ENCODE measurements at regions not wholly inside any gene's neighbourhood (a gene's known extent, or its start where the extent isn't known, plus 50 kb on each side); places are given as distances from the start of the nearest gene placed in this dataset.

GRCh38 chr13:100853434-100853833, 178.8 kb upstream of the TMTC4 start:
- 77% methylated on average over 5 of the region's 5 CpGs for WGBS (ENCODE audit: insufficient coverage, low coverage, low lambda C conversion rate, missing lambda C conversion rate)
- no peak for ATAC-seq
- Histone ChIP-seq H3K27ac (no peak overlapping the region), H3K27me3 (no peaks in the 10 kb centered on the region), H3K36me3 (no peaks in the 10 kb centered on the region), H3K4me1 (peaks cover 0 to 14% (median 4%) of the 10 kb centered on the region in 4 donors), H3K9me3 (no peaks in the 10 kb centered on the region), H3K4me3 (no peak overlapping the region)
- intact Hi-C loops (cut with DNase I), result no loop called here
- TF ChIP-seq, protein P1, sequence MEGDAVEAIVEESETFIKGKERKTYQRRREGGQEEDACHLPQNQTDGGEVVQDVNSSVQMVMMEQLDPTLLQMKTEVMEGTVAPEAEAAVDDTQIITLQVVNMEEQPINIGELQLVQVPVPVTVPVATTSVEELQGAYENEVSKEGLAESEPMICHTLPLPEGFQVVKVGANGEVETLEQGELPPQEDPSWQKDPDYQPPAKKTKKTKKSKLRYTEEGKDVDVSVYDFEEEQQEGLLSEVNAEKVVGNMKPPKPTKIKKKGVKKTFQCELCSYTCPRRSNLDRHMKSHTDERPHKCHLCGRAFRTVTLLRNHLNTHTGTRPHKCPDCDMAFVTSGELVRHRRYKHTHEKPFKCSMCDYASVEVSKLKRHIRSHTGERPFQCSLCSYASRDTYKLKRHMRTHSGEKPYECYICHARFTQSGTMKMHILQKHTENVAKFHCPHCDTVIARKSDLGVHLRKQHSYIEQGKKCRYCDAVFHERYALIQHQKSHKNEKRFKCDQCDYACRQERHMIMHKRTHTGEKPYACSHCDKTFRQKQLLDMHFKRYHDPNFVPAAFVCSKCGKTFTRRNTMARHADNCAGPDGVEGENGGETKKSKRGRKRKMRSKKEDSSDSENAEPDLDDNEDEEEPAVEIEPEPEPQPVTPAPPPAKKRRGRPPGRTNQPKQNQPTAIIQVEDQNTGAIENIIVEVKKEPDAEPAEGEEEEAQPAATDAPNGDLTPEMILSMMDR (IDR thresholded peaks at IDR 0.05), result no peak
- TF ChIP-seq POLR2A (IDR thresholded peaks at IDR 0.05), result no peak
- no peak for DNase-seq

DNA sequence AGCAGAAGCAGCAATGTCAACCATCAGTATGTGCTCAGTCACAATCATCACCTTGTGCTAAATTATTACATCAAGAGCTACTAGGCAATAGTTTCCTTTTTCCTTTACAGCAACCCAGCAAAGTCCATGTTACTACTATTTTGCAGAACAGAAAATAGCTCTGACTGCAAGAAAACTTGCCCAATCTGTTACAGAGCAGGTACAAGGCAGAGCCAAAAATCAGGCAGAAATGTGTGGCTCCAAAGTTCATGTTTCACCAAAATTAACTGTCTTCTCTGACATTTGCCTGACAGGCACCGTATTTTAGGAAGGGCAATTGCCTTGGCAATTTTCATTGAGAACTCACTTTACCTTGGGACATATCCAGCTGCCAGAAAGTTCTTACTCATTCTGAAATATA, 177.6 kb upstream of the TMTC4 start:
- Histone ChIP-seq H3K36me3 (no peaks in the 10 kb centered on the region), H3K4me3 (no peak overlapping the region), H3K4me1 (peaks cover 0 to 14% (median 4%) of the 10 kb centered on the region in 4 donors), H3K27me3 (no peaks in the 10 kb centered on the region), H3K9me3 (no peaks in the 10 kb centered on the region), H3K27ac (peak overlapping the region in 2 of 3 donors; percentile 5 to 77)
- TF ChIP-seq, protein P1 (IDR thresholded peaks at IDR 0.05), result no peak
- TF ChIP-seq POLR2A (IDR thresholded peaks at IDR 0.05), result no peak
- peak in 1 of 3 donors; percentile 67 for DNase-seq
- WGBS (ENCODE audit: insufficient coverage, low coverage, low lambda C conversion rate, missing lambda C conversion rate), result 8% methylated on average over 1 of the region's 1 CpG
- intact Hi-C loops (cut with DNase I), result no loop called here
- peak; percentile 90 to 96 (median 93) for ATAC-seq

DNA sequence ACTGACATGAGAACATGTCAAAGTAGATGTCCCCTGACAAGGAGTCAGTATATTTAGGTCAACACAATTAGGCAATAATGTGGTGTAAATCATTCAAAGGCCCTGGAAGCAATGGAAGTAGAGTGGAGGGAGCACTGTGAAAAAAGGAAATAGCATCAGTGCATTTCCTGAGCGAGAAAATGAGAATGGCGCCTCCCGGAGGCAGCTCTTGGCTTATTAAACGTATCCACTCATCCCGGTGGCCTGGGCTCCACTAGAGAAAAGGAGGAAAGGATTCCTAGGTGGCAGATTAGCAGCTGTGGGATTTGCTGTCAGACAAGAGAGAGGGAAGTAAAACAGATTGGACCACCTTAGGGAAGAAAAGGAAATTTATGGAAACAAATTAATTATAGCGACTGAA, 173.7 kb upstream of the TMTC4 start:
- ATAC-seq (no peak), DNase-seq (no peak)
- H3K27ac ChIP-seq, result no peak overlapping the region
- no peaks in the 10 kb centered on the region for H3K27me3 ChIP-seq
- WGBS (ENCODE audit: insufficient coverage, low coverage, low lambda C conversion rate, missing lambda C conversion rate), result 86% methylated on average over 6 of the region's 6 CpGs
- H3K4me3 ChIP-seq, result no peak overlapping the region
- peaks cover 0 to 14% (median 4%) of the 10 kb centered on the region in 4 donors for H3K4me1 ChIP-seq
- H3K36me3 ChIP-seq, result no peaks in the 10 kb centered on the region
- H3K9me3 ChIP-seq, result no peaks in the 10 kb centered on the region
- no peak for TF ChIP-seq POLR2A (IDR thresholded peaks at IDR 0.05)
- TF ChIP-seq, protein P1 (IDR thresholded peaks at IDR 0.05), result no peak
- intact Hi-C loops (cut with DNase I), result no loop called here

DNA sequence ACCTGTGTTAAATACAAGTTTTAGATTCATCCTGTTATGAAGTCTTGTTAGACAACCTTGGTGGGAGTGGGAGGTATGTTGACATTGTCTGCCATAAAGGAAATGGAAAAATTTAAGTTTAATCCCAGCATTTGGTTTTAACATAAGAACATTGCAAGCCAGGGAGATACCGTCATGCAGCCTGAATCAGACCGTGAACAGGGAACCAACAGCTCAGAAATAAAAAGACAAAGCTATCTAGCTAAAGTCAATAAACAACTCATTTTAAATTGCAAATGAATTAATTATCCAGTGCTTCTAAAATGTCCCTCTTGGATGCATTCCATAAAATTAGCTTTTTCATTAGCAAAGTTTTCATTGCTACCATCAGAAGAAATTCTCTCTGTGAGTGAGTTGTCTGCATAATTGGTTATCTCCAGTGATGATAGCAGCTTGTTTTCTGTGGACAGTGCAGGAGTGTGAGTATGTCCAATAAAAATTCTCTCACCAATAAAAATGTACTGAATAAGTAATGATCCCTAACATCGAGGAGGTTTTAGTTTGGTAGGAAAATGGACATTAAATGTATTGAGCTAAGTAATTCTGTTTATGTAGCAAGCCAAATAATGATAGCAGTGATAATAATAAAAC, 170.6 kb upstream of the TMTC4 start:
- ATAC-seq (no peak), DNase-seq (no peak)
- TF ChIP-seq, protein P1 (IDR thresholded peaks at IDR 0.05), result no peak
- intact Hi-C loops (cut with DNase I), result no loop called here
- Histone ChIP-seq H3K9me3 (no peaks in the 10 kb centered on the region), H3K4me3 (no peak overlapping the region), H3K4me1 (no peaks in the 10 kb centered on the region), H3K27ac (no peak overlapping the region), H3K27me3 (no peaks in the 10 kb centered on the region), H3K36me3 (no peaks in the 10 kb centered on the region)
- 78% methylated on average over 3 of the region's 3 CpGs for WGBS (ENCODE audit: insufficient coverage, low coverage, low lambda C conversion rate, missing lambda C conversion rate)
